ENCODE measurements at regions not wholly inside any gene's neighbourhood (a gene's known extent, or its start where the extent isn't known, plus 50 kb on each side); places are given as distances from the start of the nearest gene placed in this dataset.

DNA sequence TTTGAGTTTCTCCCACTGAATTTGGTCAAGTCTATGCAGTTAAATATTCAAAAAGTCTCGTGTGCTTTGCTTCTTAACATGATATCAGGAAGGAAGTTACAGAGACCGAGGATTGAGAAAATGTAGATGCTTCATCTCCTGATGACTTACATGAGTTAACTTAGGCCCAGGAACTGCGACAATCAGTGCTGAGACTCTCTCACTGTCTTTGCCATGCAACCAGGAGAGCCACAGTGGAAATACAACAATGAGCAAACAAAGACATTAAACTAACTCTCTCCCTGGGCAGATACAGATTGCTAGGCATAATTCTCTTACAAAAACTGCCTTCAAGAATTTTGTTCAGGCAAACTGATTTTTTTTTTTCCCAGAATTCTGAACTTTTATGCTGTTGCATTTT lies 440.6 kb upstream of the EPHA7 start:
- DNase-seq (ENCODE audit: low read depth in 2 of 2) = no peak
- H3K27me3 ChIP-seq (ENCODE audit: control insufficient read depth, insufficient read depth, low read length) = no peaks in the 10 kb centered on the region
- no peaks in the 10 kb centered on the region for H3K36me3 ChIP-seq (ENCODE audit: control insufficient read depth, insufficient read depth, low read length)
- no peak overlapping the region for H2AFZ ChIP-seq (ENCODE audit: low read length)
- no peaks in the 10 kb centered on the region for H3K4me1 ChIP-seq (ENCODE audit: control insufficient read depth, extremely low read depth, insufficient read depth, low read length)
- TF ChIP-seq CTCF (conservative IDR thresholded peaks at IDR 0.05 in 1 of 2, IDR thresholded peaks at IDR 0.05 in 1 of 2; ENCODE audit: low read depth in 1 of 2, low read length in 2 of 2) = no peak
- TF ChIP-seq EZH2 (IDR thresholded peaks at IDR 0.05; ENCODE audit: low read length, missing control alignments) = no peak
- no peak overlapping the region for H3K4me3 ChIP-seq (replicated peaks in 1 of 4; ENCODE audit: control extremely low read depth in 1 of 4, insufficient read depth in 1 of 4, low read depth in 3 of 4, low read length in 4 of 4)
- H3K9ac ChIP-seq (ENCODE audit: insufficient read depth, low read length) = no peak overlapping the region
- H3K9me3 ChIP-seq (ENCODE audit: control insufficient read depth, insufficient read depth, low read depth, low read length) = no peaks in the 10 kb centered on the region
- no peak overlapping the region for H3K27ac ChIP-seq (ENCODE audit: insufficient read depth, low read length)
- H3K79me2 ChIP-seq (ENCODE audit: control insufficient read depth, insufficient read depth, low read length) = no peaks in the 10 kb centered on the region
- no peaks in the 10 kb centered on the region for H4K20me1 ChIP-seq (ENCODE audit: control insufficient read depth, extremely low read depth, insufficient read depth, low read length)
- no peak overlapping the region for H3K4me2 ChIP-seq (ENCODE audit: extremely low read depth, insufficient read depth, low read length)

DNA sequence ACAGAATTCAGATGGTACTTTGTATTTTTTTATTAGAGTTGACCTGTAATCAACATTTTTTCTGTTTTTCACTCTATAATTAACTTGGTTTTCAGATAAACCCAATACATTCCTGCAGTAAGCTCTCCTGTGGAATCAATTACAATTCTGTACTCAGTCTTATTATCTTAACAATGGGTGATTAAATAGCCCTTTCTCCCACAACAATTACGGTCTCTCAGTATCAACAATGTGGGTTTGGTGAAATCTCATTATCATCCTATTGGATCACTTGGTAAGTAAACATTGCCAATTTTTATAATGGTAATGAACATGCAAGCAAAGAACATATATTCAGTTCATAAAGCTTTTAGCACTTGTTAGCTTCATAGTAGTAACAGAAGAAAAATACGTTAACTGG lies 438.9 kb upstream of the EPHA7 start:
- no peaks in the 10 kb centered on the region for H3K4me1 ChIP-seq (ENCODE audit: control insufficient read depth, extremely low read depth, insufficient read depth, low read length)
- H3K4me3 ChIP-seq (replicated peaks in 1 of 4; ENCODE audit: control extremely low read depth in 1 of 4, insufficient read depth in 1 of 4, low read depth in 3 of 4, low read length in 4 of 4) = no peak overlapping the region
- H3K27me3 ChIP-seq (ENCODE audit: control insufficient read depth, insufficient read depth, low read length) = no peaks in the 10 kb centered on the region
- no peak overlapping the region for H3K9ac ChIP-seq (ENCODE audit: insufficient read depth, low read length)
- H3K36me3 ChIP-seq (ENCODE audit: control insufficient read depth, insufficient read depth, low read length) = no peaks in the 10 kb centered on the region
- no peak overlapping the region for H2AFZ ChIP-seq (ENCODE audit: low read length)
- no peak for TF ChIP-seq EZH2 (IDR thresholded peaks at IDR 0.05; ENCODE audit: low read length, missing control alignments)
- no peak for TF ChIP-seq CTCF (conservative IDR thresholded peaks at IDR 0.05 in 1 of 2, IDR thresholded peaks at IDR 0.05 in 1 of 2; ENCODE audit: low read depth in 1 of 2, low read length in 2 of 2)
- H3K27ac ChIP-seq (ENCODE audit: insufficient read depth, low read length) = no peak overlapping the region
- H4K20me1 ChIP-seq (ENCODE audit: control insufficient read depth, extremely low read depth, insufficient read depth, low read length) = no peaks in the 10 kb centered on the region
- no peak for DNase-seq (ENCODE audit: low read depth in 2 of 2)
- no peaks in the 10 kb centered on the region for H3K79me2 ChIP-seq (ENCODE audit: control insufficient read depth, insufficient read depth, low read length)
- no peaks in the 10 kb centered on the region for H3K9me3 ChIP-seq (ENCODE audit: control insufficient read depth, insufficient read depth, low read depth, low read length)
- no peak overlapping the region for H3K4me2 ChIP-seq (ENCODE audit: extremely low read depth, insufficient read depth, low read length)

- Histone ChIP-seq H3K4me2 (ENCODE audit: extremely low read depth, insufficient read depth, low read length) (no peak overlapping the region), H4K20me1 (ENCODE audit: control insufficient read depth, extremely low read depth, insufficient read depth, low read length) (no peaks in the 10 kb centered on the region), H3K9ac (ENCODE audit: insufficient read depth, low read length) (no peak overlapping the region), H3K27ac (ENCODE audit: insufficient read depth, low read length) (no peak overlapping the region), H3K79me2 (ENCODE audit: control insufficient read depth, insufficient read depth, low read length) (no peaks in the 10 kb centered on the region), H3K4me1 (ENCODE audit: control insufficient read depth, extremely low read depth, insufficient read depth, low read length) (no peaks in the 10 kb centered on the region), H3K27me3 (ENCODE audit: control insufficient read depth, insufficient read depth, low read length) (no peaks in the 10 kb centered on the region), H3K4me3 (replicated peaks in 1 of 4; ENCODE audit: control extremely low read depth in 1 of 4, insufficient read depth in 1 of 4, low read depth in 3 of 4, low read length in 4 of 4) (no peak overlapping the region), H3K9me3 (ENCODE audit: control insufficient read depth, insufficient read depth, low read depth, low read length) (no peaks in the 10 kb centered on the region), H2AFZ (ENCODE audit: low read length) (no peak overlapping the region), H3K36me3 (ENCODE audit: control insufficient read depth, insufficient read depth, low read length) (no peaks in the 10 kb centered on the region)
- TF ChIP-seq CTCF (conservative IDR thresholded peaks at IDR 0.05 in 1 of 2, IDR thresholded peaks at IDR 0.05 in 1 of 2; ENCODE audit: low read depth in 1 of 2, low read length in 2 of 2) (no peak), EZH2 (IDR thresholded peaks at IDR 0.05; ENCODE audit: low read length, missing control alignments) (no peak)
- no peak for DNase-seq (ENCODE audit: low read depth in 2 of 2)
These were observed 430.5 kb upstream of the EPHA7 start for GRCh38 chr6:93849857-93850256.
